Duodenal mucosa (tissue), 2 donors: ENCODE measurements at regions not wholly inside any gene's neighbourhood (a gene's known extent, or its start where the extent isn't known, plus 50 kb on each side); places are given as distances from the start of the nearest gene placed in this dataset.

Experiments used
- H3K27ac ChIP-seq: one replicate; pipeline ENCODE4 v1.7.0; 2013; ENCODE audit warnings: low read depth, low read length
- H3K27me3 ChIP-seq, 2 donors: one replicate each; pipeline ENCODE4 v1.7.0; 2013; ENCODE audit warnings: low read length in 2 of 2, control low read depth in 1 of 2; ENCODE audit not compliant: insufficient read depth in 2 of 2, control insufficient read depth in 1 of 2
- H3K36me3 ChIP-seq, 2 donors: one replicate each; pipeline ENCODE4 v1.7.0; 2013; ENCODE audit warnings: low read length in 2 of 2, control low read depth in 1 of 2; ENCODE audit not compliant: insufficient read depth in 2 of 2, control insufficient read depth in 1 of 2
- H3K4me1 ChIP-seq, 2 donors: one replicate each; pipeline ENCODE4 v1.7.0; 2013; ENCODE audit warnings: low read length in 2 of 2, control low read depth in 1 of 2; ENCODE audit not compliant: insufficient read depth in 2 of 2, control insufficient read depth in 1 of 2
- H3K4me3 ChIP-seq, 2 donors: one replicate each; pipeline ENCODE4 v1.7.0; 2013; ENCODE audit warnings: low read length in 2 of 2, low read depth in 1 of 2
- H3K9ac ChIP-seq, 2 donors: one replicate each; pipeline ENCODE4 v1.7.0; 2013; ENCODE audit warnings: low read length in 2 of 2, low read depth in 1 of 2
- H3K9me3 ChIP-seq, 2 donors: one replicate each; pipeline ENCODE4 v1.7.0; 2013; ENCODE audit warnings: low read length in 2 of 2, control low read depth in 1 of 2; ENCODE audit not compliant: control insufficient read depth in 1 of 2

DNA sequence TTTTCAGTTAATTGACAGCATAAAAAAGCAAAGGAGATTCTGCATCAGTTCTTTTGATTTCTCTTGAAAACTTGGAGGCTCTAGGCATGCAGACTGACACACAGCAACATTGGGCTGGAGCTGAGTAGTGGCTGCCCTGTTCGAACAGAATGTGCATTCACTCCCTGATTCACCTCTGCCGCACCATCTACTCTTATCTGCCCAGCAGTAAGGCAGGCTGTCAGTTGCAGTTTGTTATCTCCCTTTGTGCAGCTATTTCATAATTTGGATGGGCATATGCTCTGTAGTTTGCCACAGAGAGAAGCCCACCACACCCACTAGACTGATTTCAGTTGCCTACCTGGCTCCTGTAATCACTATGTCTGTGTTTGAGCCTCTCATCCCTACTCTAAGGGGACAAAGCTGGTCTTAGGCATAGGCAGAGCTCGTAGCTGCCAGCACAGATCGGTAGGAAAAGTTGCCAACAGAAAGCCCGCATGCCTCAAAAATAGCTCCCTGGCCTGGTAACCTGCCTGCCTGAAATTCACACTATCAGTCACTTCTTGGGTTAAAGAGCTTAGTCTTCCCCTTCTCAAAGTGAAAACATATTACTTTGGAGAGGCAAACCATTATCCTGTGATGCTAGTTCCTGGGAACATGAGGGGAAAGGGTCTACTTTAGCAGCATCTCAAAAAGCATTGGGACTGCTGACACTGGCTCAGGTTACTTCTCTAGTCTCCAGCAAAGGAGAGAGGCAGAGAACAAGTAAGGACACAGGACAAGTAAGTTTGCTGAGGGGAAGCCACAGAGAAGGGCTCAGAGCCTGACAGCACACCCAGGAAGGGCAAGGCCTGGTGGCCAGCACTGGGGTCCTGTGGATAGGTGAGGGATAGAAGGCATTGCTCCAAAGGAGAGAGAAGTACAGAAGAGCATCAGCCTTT, 75.9 kb upstream of the TMEM164 start:
- no peaks in the 10 kb centered on the region for H3K4me1 ChIP-seq
- H3K36me3 ChIP-seq: no peaks in the 10 kb centered on the region
- H3K4me3 ChIP-seq: no peak overlapping the region
- no peak overlapping the region for H3K9ac ChIP-seq
- no peaks in the 10 kb centered on the region for H3K27me3 ChIP-seq
- no peaks in the 10 kb centered on the region for H3K9me3 ChIP-seq
- H3K27ac ChIP-seq: no peak overlapping the region

- Histone ChIP-seq H3K4me3 (no peak overlapping the region), H3K27me3 (no peaks in the 10 kb centered on the region), H3K36me3 (no peaks in the 10 kb centered on the region), H3K9ac (no peak overlapping the region), H3K4me1 (no peaks in the 10 kb centered on the region), H3K27ac (no peak overlapping the region), H3K9me3 (no peaks in the 10 kb centered on the region)
Measured at GRCh38 chrX:109927663-109928273, 75.1 kb upstream of the TMEM164 start.

DNA sequence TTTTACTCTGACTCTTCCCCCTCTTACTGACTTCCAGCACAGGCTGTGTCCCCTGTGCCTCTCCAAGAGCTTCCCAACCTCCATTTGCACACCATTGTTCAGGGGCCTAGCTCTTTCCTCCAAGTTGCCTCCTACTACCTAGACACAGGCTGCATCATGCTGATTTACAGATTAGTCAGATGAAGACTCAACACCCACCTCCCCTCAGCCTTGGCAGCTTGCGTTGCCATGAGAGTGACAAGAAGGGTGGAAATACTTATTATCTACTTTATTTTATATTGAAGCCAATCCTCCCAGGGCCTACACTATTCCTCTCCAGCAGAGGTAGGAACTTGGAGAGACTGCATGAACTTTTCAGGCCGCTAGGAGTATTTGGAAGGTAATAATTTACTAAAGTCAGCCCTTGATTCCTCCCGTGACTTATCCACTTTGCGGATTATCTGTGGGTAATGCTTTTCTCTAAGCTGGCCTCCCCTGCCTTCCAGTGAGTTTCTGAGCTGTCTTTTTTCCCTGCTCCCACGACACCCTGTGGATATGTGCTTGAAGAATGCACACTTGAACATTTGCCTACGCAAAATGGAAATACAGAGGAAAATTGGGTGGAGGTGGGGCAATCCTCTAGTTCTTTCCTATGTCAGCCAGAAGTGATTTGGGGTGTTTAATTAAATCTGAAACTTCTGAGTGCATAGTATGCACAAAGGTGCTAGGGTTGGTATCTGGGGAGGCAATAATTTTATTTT, 74.1 kb upstream of the TMEM164 start:
- H3K9me3 ChIP-seq: no peaks in the 10 kb centered on the region
- no peak overlapping the region for H3K27ac ChIP-seq
- H3K9ac ChIP-seq: no peak overlapping the region
- H3K4me3 ChIP-seq: no peak overlapping the region
- no peaks in the 10 kb centered on the region for H3K4me1 ChIP-seq
- H3K36me3 ChIP-seq: no peaks in the 10 kb centered on the region
- no peaks in the 10 kb centered on the region for H3K27me3 ChIP-seq

- Histone ChIP-seq H3K27me3 (no peaks in the 10 kb centered on the region), H3K9ac (no peak overlapping the region), H3K27ac (no peak overlapping the region), H3K4me3 (no peak overlapping the region), H3K4me1 (no peaks in the 10 kb centered on the region), H3K9me3 (no peaks in the 10 kb centered on the region), H3K36me3 (no peaks in the 10 kb centered on the region)
Measured at GRCh38 chrX:109931677-109932076, 71.2 kb upstream of the TMEM164 start.

GRCh38 chrX:109934434-109934833, 68.5 kb upstream of the TMEM164 start:
- Histone ChIP-seq H3K9ac (no peak overlapping the region), H3K9me3 (no peaks in the 10 kb centered on the region), H3K4me3 (no peak overlapping the region), H3K4me1 (no peaks in the 10 kb centered on the region), H3K36me3 (no peaks in the 10 kb centered on the region), H3K27ac (no peak overlapping the region), H3K27me3 (no peaks in the 10 kb centered on the region)

- Histone ChIP-seq H3K4me1 (no peaks in the 10 kb centered on the region), H3K4me3 (no peak overlapping the region), H3K27ac (no peak overlapping the region), H3K36me3 (no peaks in the 10 kb centered on the region), H3K27me3 (no peaks in the 10 kb centered on the region), H3K9ac (no peak overlapping the region), H3K9me3 (no peaks in the 10 kb centered on the region)
Measured at GRCh38 chrX:109934935-109935334, 68.0 kb upstream of the TMEM164 start.

DNA sequence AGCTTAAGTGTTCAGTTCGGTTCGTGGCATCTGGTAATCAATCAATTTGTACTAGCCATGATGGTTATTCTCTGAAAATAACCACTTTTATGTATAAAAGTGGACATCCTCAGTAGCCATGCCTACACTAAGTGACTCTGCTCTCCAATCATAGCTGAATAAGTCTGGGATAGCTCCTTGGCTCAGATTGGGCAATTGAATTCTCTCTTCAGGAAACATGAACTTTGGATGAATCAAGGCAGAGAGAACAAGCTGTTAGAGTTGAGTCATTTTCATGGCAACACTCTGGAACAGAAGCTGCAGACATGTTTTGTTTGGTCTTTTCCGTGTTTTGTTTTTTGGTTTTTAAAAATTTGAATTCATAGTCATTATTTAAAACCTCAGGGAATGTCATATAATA, 66.8 kb upstream of the TMEM164 start:
- Histone ChIP-seq H3K36me3 (no peaks in the 10 kb centered on the region), H3K9me3 (no peaks in the 10 kb centered on the region)

DNA sequence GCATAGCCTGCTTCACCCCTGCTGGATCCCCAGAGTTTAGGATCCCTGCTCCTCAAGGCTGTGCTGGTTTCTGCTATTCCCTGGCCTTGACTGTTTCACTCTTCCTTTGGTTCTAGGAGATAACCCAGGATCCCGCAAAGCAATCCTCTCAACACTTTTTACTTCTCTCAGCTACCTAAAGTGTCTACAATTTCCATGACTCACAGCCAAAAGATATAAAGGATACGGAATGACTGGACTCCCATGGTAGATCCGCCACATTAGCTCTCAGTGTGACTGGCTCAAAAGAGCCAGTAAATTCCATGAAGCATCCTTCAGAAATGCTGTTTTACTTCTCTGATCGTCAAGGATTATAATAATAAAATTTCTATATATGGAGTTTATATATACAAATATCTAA, 66.3 kb upstream of the TMEM164 start:
- Histone ChIP-seq H3K4me3 (no peak overlapping the region), H3K36me3 (no peaks in the 10 kb centered on the region), H3K9me3 (no peaks in the 10 kb centered on the region), H3K9ac (no peak overlapping the region), H3K27me3 (no peaks in the 10 kb centered on the region), H3K27ac (no peak overlapping the region), H3K4me1 (no peaks in the 10 kb centered on the region)

More for the DNA sequence above, 66.8 kb upstream of the TMEM164 start:
- Histone ChIP-seq H3K4me3 (no peak overlapping the region), H3K27me3 (no peaks in the 10 kb centered on the region), H3K9ac (no peak overlapping the region), H3K27ac (no peak overlapping the region), H3K4me1 (no peaks in the 10 kb centered on the region)

DNA sequence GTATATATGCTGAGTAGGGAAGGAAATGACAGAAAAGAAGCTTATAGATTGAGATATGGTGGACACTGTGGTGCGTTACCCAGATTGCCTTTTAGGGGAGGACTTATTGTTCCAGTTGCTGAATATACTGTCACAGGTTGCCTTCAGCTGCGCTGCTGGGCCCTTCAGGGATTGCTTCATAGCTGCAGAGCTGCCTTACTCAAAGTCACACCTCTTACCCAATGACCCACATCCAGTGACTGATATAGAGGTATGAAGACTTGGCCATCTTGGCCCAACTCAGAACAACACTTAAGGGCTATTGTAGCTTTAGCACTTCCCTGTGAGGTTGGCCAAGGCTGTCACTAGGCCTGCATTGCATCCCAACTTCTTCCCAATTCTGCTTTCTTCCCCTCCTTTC, 63.4 kb upstream of the TMEM164 start:
- Histone ChIP-seq H3K9me3 (no peaks in the 10 kb centered on the region), H3K4me3 (no peak overlapping the region), H3K27me3 (no peaks in the 10 kb centered on the region), H3K36me3 (no peaks in the 10 kb centered on the region), H3K27ac (no peak overlapping the region), H3K4me1 (no peaks in the 10 kb centered on the region), H3K9ac (no peak overlapping the region)

DNA sequence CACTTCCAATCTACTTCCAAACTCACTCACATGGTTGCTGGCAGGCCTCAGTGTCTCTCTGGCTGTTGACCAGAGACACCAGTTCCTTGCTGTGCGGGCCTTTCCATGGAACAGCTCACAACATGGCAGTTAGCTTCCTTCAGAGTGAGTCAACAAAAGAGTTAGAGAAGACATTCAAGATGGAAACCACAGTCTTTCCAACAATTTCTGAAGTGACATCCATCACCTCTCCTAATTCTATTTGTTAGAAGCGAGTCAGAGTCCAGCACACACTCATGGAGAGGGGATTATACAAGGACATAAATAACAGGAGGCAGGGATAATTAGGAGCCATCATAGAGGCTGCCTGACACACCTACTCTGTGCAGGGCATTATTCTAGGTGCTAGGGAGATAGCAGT, 62.5 kb upstream of the TMEM164 start:
- Histone ChIP-seq H3K4me3 (no peak overlapping the region), H3K36me3 (no peaks in the 10 kb centered on the region), H3K27me3 (no peaks in the 10 kb centered on the region), H3K9me3 (no peaks in the 10 kb centered on the region), H3K9ac (no peak overlapping the region), H3K27ac (no peak overlapping the region), H3K4me1 (no peaks in the 10 kb centered on the region)
